ENCODE measurements at regions not wholly inside any gene's neighbourhood (a gene's known extent, or its start where the extent isn't known, plus 50 kb on each side); places are given as distances from the start of the nearest gene placed in this dataset.

- no peak for DNase-seq
Measured at GRCh38 chr10:71072823-71073210, 139.6 kb upstream of the UNC5B start.

DNA sequence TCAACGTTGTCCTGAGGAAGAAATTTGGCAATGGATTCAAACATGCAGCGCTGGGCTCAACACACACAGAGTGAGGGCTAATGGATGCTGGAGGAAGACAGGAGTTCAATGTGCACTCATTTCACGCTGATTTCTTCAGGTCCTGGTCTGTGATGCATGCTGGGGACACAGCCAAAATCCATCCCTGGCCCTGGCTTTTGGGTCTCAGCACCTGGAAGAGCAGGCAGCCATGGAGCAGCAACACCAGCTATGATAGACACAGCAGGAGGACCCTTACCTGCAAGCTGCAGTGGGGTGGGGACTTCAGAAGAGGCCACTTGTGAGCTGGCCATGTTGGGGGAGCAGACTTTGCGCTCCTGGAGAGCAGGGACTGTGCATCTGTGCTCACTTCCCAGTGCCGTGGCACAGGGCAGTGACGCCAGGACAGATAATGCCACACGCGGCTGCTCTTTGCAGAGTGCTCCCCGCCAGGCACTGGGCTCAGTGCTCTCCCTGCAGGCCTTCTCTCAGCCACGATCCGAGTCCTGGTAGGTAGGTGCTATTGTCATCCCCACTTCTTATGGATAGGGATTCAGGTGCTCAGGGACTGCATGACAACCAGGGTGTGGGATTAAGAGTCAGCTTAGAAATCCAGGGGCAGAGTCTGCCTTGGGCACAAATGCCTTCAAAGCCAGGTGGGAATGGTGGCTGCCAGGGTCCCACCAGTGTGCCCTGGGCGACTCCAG, 138.8 kb upstream of the UNC5B start:
- no peak for DNase-seq

DNA sequence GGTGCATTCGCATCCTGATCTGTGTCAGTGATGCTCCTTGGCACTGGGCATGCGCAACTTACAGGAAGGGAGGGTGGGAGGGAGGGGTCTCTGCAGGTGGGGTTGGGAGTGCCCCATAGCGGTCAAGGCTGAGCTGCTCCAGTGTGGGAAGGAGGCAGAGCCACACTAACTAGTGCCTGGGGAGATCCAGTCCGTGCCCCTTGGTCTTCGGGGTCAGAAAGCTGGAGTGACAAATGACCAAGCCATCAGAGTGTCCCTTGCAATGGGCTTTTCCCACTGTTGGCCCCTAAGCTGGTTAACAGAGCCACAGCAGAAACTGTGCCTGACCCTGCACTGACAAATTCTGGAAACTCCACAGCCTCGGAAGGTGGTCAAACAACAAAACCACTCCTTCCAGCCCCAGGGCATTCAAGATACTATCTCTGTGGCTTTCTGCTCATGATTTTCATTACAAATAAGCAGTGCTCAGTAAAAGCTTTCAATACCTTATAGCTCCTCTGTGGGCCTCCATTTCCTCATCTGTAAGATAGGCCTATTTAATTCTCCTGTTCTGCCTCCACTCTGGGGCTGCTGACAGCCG, 138.1 kb upstream of the UNC5B start:
- no peak for DNase-seq

- DNase-seq = no peak
Measured at GRCh38 chr10:71075086-71075758, 137.1 kb upstream of the UNC5B start.

- no peak for DNase-seq
Measured at GRCh38 chr10:71075759-71076472, 136.5 kb upstream of the UNC5B start.

DNA sequence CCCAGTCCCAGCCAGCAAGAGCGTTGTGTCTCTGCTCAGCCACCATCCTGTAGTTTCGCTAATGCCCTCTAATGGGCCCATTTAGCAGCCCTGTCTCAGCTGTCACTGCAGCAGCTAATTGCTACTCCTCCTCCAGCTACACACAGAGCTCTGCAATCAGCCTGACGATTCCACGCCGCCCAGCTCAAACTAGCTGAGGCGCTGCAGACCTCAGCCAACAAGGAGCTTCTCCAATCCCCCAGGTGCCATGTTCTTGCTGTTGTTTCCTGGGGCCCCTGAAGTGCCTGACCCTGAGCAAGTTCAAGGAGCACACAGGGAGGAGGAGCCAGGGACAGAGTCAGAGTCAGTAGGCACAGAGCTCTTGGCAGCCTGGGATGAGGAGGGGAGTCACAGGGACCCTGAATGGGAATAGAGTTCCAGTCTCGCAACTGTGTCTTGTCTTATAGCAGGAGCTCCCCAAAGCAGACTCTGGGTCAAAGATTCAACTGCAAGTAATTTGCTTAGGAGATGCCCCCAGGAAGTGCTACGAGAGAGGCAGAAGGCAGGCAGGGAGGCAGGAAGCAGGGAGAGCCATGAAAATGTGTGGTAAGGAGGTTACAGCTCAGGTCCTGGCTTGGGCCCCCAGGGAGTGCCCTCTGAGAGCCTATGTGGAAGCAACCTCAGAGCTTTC, 135.8 kb upstream of the UNC5B start:
- no peak for DNase-seq

DNA sequence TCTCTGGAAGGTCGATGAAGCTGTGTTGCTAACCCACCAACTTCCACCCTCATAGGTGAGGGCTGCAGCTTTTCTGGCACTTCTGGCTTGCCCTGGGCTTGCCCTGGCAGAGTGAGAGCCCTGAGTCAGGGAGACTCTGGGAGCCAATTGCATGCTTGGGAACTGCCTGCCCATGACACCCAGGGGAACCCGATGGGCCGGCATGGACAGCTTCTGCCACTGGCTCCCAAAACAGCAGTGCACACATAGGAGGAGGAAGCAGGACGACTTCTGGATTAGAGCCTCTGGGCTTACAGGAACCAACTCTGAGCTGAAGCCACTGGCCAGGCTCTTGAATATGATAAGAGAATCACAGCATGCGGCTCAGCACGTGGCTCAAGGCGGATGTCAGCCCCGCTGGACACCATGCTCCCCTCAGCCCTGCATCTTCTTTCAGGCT, 135.2 kb upstream of the UNC5B start:
- no peak for DNase-seq

- DNase-seq = no peak
Measured at GRCh38 chr10:71077796-71078453, 134.4 kb upstream of the UNC5B start.

- no peak for DNase-seq
Measured at GRCh38 chr10:71078454-71079145, 133.8 kb upstream of the UNC5B start.

DNA sequence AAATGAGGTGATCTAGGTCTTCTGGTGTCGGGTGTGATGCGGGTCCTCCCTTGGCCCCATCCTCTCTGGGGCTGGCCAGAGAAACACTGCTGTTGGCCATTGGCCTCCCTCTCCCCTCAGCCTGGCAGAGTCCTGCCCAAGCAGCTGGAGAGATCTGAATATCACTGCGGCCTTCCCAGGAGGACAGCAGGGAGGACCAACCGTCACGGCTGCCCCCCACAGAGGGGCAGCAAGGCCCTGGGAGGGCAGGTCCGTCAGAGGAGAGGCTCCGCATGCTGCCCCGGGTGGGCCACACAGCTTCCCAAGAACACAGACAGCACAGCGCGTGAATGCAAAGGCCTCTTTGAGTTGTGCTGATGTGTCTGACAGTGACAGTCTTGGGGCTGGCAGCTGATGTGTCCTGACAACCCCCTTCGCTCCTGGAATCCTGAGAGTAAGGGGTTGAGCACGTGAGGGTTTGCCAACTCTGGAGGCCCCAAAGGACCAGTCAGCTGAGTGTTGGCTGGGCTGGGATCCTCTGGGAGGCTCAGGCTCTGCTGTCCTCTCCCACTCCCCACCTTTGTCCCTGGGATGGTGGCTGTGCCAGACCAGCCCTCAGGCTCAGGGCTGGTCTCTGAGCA, 132.5 kb upstream of the UNC5B start:
- DNase-seq = no peak

DNA sequence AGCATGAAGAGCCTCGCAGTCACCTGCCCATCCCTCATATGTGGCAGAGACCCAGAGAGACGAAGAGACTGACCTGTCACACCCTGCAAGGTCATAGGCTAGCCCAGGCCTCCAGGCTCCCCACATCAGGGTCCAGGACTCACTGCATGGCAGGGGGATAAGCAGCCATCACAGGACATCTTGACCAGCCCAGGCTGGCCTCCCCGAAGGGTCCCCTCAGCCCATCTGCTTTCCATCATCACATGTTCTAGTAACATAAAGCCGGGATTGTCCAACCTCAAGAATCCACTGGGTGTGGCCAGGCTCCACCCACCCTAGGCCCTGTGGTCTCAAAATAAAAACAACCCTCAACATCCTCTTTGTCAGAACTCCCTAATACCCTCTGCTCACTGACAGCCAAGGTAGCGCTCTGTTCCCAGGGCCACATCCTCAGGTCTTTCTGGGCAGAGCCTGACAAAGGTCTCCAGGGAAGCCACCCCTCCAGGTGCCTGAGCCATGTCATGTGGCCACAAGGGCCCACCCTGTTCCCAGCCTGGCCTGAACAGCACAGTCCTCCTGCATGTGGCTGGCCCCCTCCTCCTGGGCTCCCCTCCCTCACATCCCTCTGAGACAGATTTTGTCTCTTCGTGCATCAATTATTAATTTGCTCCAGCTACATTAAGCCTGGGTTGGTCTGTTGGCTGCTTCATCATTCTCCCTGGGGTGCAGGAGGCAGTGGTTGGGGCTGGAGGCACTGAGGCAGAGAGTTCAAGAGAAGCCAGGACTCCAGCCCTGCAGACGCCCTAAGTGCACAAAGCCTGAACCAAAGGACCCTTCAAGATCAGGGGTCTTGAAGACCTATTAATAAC, 131.8 kb upstream of the UNC5B start:
- no peak for DNase-seq

DNA sequence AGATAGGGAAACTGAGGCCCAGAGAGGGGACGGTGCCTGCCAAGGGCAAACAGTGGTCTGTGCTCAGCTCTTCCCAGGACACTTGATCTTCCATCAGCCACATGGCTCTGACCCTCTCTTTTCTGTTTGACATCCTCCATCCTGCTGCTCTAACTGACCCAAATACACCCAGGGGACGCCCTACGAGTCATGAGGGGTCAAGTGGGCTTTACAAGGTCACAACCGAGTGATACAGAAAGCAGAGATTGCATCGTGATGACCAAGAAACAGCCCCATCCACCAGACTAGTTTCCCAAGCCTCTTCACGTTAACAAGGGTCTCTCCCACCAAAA, 131.2 kb upstream of the UNC5B start:
- DNase-seq = no peak

GRCh38 chr10:71081912-71082311, 130.5 kb upstream of the UNC5B start:
- DNase-seq = no peak

GRCh38 chr10:71082960-71083715, 129.2 kb upstream of the UNC5B start:
- DNase-seq = no peak

DNA sequence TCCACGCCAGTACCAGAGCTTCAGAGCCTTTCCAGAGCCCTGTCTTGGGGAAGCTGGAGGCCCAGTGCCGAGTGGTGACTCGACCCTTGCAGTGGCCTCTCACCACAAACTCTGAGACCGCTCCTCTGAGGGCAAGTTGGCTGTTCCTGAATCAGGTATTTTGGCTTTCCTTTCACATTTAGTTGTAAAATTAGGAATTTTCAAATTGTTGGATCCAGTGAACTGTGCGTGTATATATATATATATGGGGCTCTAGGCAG, 128.7 kb upstream of the UNC5B start:
- no peak for DNase-seq

GRCh38 chr10:71084061-71084817, 128.1 kb upstream of the UNC5B start:
- DNase-seq = no peak

GRCh38 chr10:71084818-71085126, 127.6 kb upstream of the UNC5B start:
- DNase-seq = no peak

GRCh38 chr10:71085689-71086438, 126.5 kb upstream of the UNC5B start:
- no peak for DNase-seq

Measured in activated CD4-positive, alpha-beta T cell treated with anti-CD3 and anti-CD28 coated beads, Interleukin-2, amount 50 U/mL, for 16 hours (primary cell).